SK-N-SH treated with all-trans-retinoic acid at 6 μM for 48 hours (cell line): ENCODE measurements at regions not wholly inside any gene's neighbourhood (a gene's known extent, or its start where the extent isn't known, plus 50 kb on each side); places are given as distances from the start of the nearest gene placed in this dataset.

Experiments
- ATAC-seq: fragments of 200-7000 bp; cut with Tn5 transposase; 3 replicates; pipeline ENCODE4 v1.9.1; 2020; ENCODE audit warnings: mild to moderate bottlenecking, moderate library complexity
- ARNTL ChIP-seq: fragments of 450-650 bp; formaldehyde crosslinking; IDR thresholded peaks from 2 replicates; pipeline ENCODE4 v1.5.0; 2020; ENCODE audit warnings: low read depth, mild to moderate bottlenecking, moderate library complexity, borderline replicate concordance
- BACH2 ChIP-seq: fragments of 250-450 bp; sonication (Bioruptor Pico); IDR thresholded peaks from 2 replicates; pipeline ENCODE4 v1.9.0; 2021; ENCODE audit warnings: mild to moderate bottlenecking, borderline replicate concordance
- CSDC2 ChIP-seq: fragments of 250-450 bp; sonication (Bioruptor Pico); IDR thresholded peaks from 2 replicates; pipeline ENCODE4 v1.5.0; 2020; ENCODE audit warnings: mild to moderate bottlenecking, moderate library complexity
- ESRRG ChIP-seq: fragments of 250-450 bp; sonication (Bioruptor Pico); IDR thresholded peaks from 2 replicates; pipeline ENCODE4 v1.6.1; 2021; ENCODE audit warnings: mild to moderate bottlenecking
- GLIS3 ChIP-seq: fragments of 250-450 bp; sonication (Bioruptor Pico); IDR thresholded peaks from 2 replicates; pipeline ENCODE4 v1.5.0; 2020; ENCODE audit warnings: mild to moderate bottlenecking, moderate library complexity
- ISL1 ChIP-seq: fragments of 250-450 bp; sonication (Bioruptor Pico); IDR thresholded peaks from 2 replicates; pipeline ENCODE4 v2.1.2; 2022; ENCODE audit warnings: mild to moderate bottlenecking, moderate library complexity
- OSR1 ChIP-seq: fragments of 250-450 bp; sonication (Bioruptor Pico); IDR thresholded peaks from 2 replicates; pipeline ENCODE4 v1.8.0; 2022; ENCODE audit warnings: moderate library complexity, mild to moderate bottlenecking, inconsistent platforms
- PPARA ChIP-seq: fragments of 250-450 bp; sonication (Bioruptor Pico); IDR thresholded peaks from 2 replicates; pipeline ENCODE4 v1.5.0; 2020; ENCODE audit warnings: mild to moderate bottlenecking, borderline replicate concordance
- RARB ChIP-seq: fragments of 250-450 bp; sonication (Bioruptor Pico); IDR thresholded peaks from 2 replicates; pipeline ENCODE4 v1.8.0; 2021; ENCODE audit warnings: mild to moderate bottlenecking, moderate library complexity
- SNAI2 ChIP-seq: fragments of 250-450 bp; sonication (Bioruptor Pico); IDR thresholded peaks from 2 replicates; pipeline ENCODE4 v1.5.0; 2020; ENCODE audit warnings: mild to moderate bottlenecking, moderate library complexity
- TOX ChIP-seq: fragments of 250-450 bp; sonication (Bioruptor Pico); IDR thresholded peaks from 2 replicates; pipeline ENCODE4 v1.8.0; 2021; ENCODE audit warnings: mild to moderate bottlenecking, moderate library complexity, borderline replicate concordance
- TSHZ2 ChIP-seq: fragments of 250-450 bp; sonication (Bioruptor Pico); IDR thresholded peaks from 2 replicates; pipeline ENCODE4 v1.5.0; 2020; ENCODE audit warnings: mild to moderate bottlenecking, moderate library complexity
- ZNF565 ChIP-seq: fragments of 450-650 bp; formaldehyde crosslinking; conservative IDR thresholded peaks from 2 replicates; pipeline ENCODE4 v1.5.0; 2020; ENCODE audit warnings: low read depth, mild to moderate bottlenecking, moderate library complexity
- ZNF70 ChIP-seq: fragments of 450-650 bp; formaldehyde crosslinking; IDR thresholded peaks from 2 replicates; pipeline ENCODE4 v1.5.0; 2020; ENCODE audit warnings: mild to moderate bottlenecking, moderate library complexity
- ZNF8 ChIP-seq: fragments of 450-650 bp; formaldehyde crosslinking; IDR thresholded peaks from 2 replicates; pipeline ENCODE4 v1.5.0; 2020; ENCODE audit warnings: mild to moderate bottlenecking, moderate library complexity
- TF ChIP-seq, protein P1 (sequence below): fragments of 250-450 bp; sonication (Bioruptor Pico); IDR thresholded peaks from 2 replicates; pipeline ENCODE4 v1.5.1; 2021; ENCODE audit warnings: mild to moderate bottlenecking, moderate library complexity
- TF ChIP-seq, protein P2 (sequence below): fragments of 250-450 bp; sonication (Bioruptor Pico); IDR thresholded peaks from 2 replicates; pipeline ENCODE4 v1.8.0; 2021; ENCODE audit warnings: low read depth, mild to moderate bottlenecking, moderate library complexity, borderline replicate concordance
- TF ChIP-seq, protein P3 (sequence below): fragments of 250-450 bp; sonication (Bioruptor Pico); IDR thresholded peaks from 2 replicates; pipeline ENCODE4 v1.8.0; 2020; ENCODE audit warnings: mild to moderate bottlenecking, moderate library complexity, borderline replicate concordance
- TF ChIP-seq, protein P4 (sequence below): fragments of 250-450 bp; sonication (Bioruptor Pico); IDR thresholded peaks from 2 replicates; pipeline ENCODE4 v1.5.1; 2020; ENCODE audit warnings: low read depth, mild to moderate bottlenecking, moderate library complexity

DNA sequence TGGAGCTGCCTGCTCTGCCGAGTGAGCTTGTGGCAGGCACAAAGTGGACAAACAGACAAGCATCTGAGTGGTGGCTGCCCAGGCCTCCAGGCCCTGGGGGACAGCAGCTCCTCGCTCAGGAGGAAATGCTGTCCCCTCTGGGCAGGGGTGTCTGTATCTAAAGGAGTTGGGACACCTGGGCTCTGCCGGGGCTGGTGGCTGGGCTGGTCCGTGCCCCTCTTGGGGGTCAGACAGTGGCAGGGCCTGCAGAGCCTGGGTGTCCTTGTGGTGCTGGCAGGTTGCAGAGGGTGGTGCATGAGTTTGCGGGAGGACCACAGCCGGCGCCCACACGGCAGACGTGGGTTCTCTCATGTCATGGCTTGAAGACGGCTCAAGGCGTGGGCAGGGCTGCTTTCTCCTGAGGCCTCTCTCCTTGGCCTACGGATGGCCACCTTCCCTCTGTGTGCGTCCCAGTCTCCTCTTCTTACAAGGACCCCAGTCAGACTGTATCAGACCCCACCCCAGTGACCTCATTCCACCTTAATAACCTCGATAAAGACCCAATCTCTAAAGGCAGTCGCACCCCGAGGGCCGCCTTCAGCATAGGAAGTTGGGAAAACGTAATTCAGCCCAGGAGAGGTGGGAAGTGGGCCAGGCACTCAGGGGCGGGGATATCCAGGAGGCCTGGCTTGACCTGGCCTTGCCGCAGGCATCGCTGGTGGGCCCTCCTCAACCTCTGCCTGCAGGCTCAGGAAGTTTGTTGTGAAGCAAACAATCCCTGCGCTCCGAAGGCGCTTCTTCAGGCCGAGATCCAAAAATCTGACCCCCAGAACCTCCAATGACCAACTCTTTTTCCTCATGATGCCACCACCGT is 110.0 kb downstream of the KIF26A start:
- TF ChIP-seq GLIS3 (CRISPR knock-in tag), result no peak
- no peak for TF ChIP-seq ISL1 (CRISPR knock-in tag)
- no peak for ATAC-seq

DNA sequence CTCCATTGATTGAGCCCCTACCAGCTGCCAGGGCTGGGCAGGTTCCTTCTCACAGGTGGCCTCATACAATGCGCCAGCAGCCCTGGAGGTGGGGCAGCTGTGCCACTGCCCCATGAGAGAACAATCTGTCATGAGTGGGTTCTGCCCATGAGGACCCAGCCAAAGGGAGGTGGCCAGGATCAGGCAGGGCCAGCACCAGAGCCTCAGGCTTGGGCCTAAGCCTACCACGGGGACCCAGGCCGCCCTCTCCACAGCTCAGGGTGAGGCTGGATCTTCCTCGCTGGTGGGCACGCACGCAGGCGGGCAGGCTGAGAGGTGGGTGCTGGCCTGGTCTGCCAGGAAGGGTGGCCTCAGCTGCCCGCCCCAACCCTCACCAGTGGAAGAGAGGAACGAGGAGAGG is 110.7 kb downstream of the KIF26A start:
- TF ChIP-seq RARB (CRISPR knock-in tag), result no peak
- TF ChIP-seq TSHZ2, result no peak
- no peak for TF ChIP-seq OSR1 (CRISPR knock-in tag)
- TF ChIP-seq TOX (CRISPR knock-in tag), result no peak
- TF ChIP-seq, protein P1, sequence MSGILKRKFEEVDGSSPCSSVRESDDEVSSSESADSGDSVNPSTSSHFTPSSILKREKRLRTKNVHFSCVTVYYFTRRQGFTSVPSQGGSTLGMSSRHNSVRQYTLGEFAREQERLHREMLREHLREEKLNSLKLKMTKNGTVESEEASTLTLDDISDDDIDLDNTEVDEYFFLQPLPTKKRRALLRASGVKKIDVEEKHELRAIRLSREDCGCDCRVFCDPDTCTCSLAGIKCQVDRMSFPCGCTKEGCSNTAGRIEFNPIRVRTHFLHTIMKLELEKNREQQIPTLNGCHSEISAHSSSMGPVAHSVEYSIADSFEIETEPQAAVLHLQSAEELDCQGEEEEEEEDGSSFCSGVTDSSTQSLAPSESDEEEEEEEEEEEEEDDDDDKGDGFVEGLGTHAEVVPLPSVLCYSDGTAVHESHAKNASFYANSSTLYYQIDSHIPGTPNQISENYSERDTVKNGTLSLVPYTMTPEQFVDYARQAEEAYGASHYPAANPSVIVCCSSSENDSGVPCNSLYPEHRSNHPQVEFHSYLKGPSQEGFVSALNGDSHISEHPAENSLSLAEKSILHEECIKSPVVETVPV (CRISPR knock-in tag), result no peak
- TF ChIP-seq ARNTL (CRISPR knock-in tag), result no peak
- TF ChIP-seq, protein P2, sequence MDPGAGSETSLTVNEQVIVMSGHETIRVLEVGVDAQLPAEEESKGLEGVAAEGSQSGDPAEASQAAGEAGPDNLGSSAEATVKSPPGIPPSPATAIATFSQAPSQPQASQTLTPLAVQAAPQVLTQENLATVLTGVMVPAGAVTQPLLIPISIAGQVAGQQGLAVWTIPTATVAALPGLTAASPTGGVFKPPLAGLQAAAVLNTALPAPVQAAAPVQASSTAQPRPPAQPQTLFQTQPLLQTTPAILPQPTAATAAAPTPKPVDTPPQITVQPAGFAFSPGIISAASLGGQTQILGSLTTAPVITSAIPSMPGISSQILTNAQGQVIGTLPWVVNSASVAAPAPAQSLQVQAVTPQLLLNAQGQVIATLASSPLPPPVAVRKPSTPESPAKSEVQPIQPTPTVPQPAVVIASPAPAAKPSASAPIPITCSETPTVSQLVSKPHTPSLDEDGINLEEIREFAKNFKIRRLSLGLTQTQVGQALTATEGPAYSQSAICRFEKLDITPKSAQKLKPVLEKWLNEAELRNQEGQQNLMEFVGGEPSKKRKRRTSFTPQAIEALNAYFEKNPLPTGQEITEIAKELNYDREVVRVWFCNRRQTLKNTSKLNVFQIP, result no peak
- TF ChIP-seq, protein P3, sequence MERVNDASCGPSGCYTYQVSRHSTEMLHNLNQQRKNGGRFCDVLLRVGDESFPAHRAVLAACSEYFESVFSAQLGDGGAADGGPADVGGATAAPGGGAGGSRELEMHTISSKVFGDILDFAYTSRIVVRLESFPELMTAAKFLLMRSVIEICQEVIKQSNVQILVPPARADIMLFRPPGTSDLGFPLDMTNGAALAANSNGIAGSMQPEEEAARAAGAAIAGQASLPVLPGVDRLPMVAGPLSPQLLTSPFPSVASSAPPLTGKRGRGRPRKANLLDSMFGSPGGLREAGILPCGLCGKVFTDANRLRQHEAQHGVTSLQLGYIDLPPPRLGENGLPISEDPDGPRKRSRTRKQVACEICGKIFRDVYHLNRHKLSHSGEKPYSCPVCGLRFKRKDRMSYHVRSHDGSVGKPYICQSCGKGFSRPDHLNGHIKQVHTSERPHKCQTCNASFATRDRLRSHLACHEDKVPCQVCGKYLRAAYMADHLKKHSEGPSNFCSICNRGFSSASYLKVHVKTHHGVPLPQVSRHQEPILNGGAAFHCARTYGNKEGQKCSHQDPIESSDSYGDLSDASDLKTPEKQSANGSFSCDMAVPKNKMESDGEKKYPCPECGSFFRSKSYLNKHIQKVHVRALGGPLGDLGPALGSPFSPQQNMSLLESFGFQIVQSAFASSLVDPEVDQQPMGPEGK, result no peak
- TF ChIP-seq SNAI2 (CRISPR knock-in tag), result no peak
- no peak for TF ChIP-seq CSDC2
- TF ChIP-seq, protein P4, sequence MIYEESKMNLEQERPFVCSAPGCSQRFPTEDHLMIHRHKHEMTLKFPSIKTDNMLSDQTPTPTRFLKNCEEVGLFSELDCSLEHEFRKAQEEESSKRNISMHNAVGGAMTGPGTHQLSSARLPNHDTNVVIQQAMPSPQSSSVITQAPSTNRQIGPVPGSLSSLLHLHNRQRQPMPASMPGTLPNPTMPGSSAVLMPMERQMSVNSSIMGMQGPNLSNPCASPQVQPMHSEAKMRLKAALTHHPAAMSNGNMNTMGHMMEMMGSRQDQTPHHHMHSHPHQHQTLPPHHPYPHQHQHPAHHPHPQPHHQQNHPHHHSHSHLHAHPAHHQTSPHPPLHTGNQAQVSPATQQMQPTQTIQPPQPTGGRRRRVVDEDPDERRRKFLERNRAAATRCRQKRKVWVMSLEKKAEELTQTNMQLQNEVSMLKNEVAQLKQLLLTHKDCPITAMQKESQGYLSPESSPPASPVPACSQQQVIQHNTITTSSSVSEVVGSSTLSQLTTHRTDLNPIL, result no peak
- no peak for ATAC-seq

- no peak for ATAC-seq
- TF ChIP-seq OSR1 (CRISPR knock-in tag), result no peak
- no peak for TF ChIP-seq GLIS3 (CRISPR knock-in tag)
- TF ChIP-seq ZNF565 (CRISPR knock-in tag), result no peak
- no peak for TF ChIP-seq PPARA (CRISPR knock-in tag)
- TF ChIP-seq ESRRG (CRISPR knock-in tag), result no peak
- no peak for TF ChIP-seq SNAI2 (CRISPR knock-in tag)
- TF ChIP-seq RARB (CRISPR knock-in tag), result no peak
- no peak for TF ChIP-seq CSDC2
- TF ChIP-seq BACH2, result no peak
- TF ChIP-seq, protein P1 (CRISPR knock-in tag), result no peak
- TF ChIP-seq, protein P3, result no peak
- TF ChIP-seq ZNF8 (CRISPR knock-in tag), result no peak
- TF ChIP-seq ZNF70 (CRISPR knock-in tag), result no peak
These were observed 111.3 kb downstream of the KIF26A start for GRCh38 chr14:104249706-104250105.
